ENCODE measurements at regions not wholly inside any gene's neighbourhood (a gene's known extent, or its start where the extent isn't known, plus 50 kb on each side); places are given as distances from the start of the nearest gene placed in this dataset.

DNA sequence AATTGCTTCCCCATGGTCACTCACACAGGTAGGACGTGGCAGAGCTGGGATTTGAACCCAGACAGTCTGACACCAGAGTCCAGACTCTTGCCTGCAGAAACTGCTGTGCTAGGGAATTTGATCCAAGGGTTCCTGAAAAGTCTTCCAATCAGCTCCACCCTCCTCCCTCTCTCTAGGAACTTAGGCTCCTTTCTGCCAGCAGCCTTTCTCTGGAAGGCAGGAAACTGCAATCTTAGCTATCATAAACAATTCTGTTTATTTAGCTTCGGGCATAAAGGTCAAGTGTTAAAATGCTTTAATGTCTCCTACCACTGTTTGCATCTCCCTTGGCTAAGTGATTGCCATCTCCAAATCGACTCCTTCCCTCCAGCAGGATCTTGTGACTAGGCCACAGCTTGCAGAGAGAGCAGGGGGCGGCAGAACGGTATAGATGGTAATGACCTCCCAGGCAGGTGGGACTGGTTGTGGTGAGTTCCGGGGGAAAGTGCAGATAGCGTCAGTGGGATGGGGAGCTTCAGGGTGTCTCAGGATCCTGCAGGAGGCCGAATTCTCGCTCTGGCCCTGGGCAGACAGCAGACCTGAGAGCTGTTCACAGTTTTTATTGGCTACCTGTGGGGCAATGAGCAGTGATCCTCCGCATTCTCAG is 882.4 kb upstream of the EEF2KMT start:
- TF ChIP-seq POLR2A (IDR thresholded peaks at IDR 0.05), result no peak
- TF ChIP-seq, protein P1, sequence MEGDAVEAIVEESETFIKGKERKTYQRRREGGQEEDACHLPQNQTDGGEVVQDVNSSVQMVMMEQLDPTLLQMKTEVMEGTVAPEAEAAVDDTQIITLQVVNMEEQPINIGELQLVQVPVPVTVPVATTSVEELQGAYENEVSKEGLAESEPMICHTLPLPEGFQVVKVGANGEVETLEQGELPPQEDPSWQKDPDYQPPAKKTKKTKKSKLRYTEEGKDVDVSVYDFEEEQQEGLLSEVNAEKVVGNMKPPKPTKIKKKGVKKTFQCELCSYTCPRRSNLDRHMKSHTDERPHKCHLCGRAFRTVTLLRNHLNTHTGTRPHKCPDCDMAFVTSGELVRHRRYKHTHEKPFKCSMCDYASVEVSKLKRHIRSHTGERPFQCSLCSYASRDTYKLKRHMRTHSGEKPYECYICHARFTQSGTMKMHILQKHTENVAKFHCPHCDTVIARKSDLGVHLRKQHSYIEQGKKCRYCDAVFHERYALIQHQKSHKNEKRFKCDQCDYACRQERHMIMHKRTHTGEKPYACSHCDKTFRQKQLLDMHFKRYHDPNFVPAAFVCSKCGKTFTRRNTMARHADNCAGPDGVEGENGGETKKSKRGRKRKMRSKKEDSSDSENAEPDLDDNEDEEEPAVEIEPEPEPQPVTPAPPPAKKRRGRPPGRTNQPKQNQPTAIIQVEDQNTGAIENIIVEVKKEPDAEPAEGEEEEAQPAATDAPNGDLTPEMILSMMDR (IDR thresholded peaks at IDR 0.05), result no peak

Measured in uterus (tissue), 2 donors.